ENCODE measurements at regions not wholly inside any gene's neighbourhood (a gene's known extent, or its start where the extent isn't known, plus 50 kb on each side); places are given as distances from the start of the nearest gene placed in this dataset.

DNA sequence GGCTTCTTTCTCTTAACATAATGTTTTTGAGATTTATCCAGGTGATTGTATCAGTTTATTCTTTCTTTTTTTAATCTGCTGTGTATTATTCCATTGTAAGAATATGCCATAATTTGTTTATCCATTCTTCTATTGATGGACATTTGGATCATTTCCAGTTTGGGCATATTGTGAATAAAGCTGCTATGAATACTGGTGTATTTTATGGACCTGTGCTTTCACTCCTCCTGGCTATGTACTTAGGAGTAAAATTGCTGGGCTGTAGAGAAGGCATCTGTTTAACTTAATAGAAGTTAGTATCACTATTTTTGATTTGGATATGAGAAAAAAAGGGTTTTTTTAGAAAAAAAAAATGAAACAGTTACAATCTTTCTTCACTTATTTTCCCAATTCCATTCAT lies 50.0 kb upstream of the FAM9C start:
- TF ChIP-seq, protein P1, sequence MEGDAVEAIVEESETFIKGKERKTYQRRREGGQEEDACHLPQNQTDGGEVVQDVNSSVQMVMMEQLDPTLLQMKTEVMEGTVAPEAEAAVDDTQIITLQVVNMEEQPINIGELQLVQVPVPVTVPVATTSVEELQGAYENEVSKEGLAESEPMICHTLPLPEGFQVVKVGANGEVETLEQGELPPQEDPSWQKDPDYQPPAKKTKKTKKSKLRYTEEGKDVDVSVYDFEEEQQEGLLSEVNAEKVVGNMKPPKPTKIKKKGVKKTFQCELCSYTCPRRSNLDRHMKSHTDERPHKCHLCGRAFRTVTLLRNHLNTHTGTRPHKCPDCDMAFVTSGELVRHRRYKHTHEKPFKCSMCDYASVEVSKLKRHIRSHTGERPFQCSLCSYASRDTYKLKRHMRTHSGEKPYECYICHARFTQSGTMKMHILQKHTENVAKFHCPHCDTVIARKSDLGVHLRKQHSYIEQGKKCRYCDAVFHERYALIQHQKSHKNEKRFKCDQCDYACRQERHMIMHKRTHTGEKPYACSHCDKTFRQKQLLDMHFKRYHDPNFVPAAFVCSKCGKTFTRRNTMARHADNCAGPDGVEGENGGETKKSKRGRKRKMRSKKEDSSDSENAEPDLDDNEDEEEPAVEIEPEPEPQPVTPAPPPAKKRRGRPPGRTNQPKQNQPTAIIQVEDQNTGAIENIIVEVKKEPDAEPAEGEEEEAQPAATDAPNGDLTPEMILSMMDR (conservative IDR thresholded peaks at IDR 0.05; ENCODE audit: low read depth) = no peak
- ChIA-PET CTCF (no interaction called here), POLR2A (ENCODE audit: low non-redundant PET) (no interaction called here)
- H3K27ac ChIP-seq = no peak overlapping the region
- no peak for DNase-seq (ENCODE audit: low spot score)
